Vagina (tissue), 2 donors: ENCODE measurements at regions not wholly inside any gene's neighbourhood (a gene's known extent, or its start where the extent isn't known, plus 50 kb on each side); places are given as distances from the start of the nearest gene placed in this dataset.

Experiments
- DNase-seq, 2 donors: peaks; one replicate each; pipeline ENCODE4 v3.0.0-alpha.2; 2017; ENCODE audit errors: extremely low spot score in 2 of 2
- H3K27ac ChIP-seq: fragments of 200-600 bp; sonication (generic); one replicate; pipeline ENCODE4 v1.5.1; 2019
- H3K27me3 ChIP-seq: fragments of 200-600 bp; sonication (generic); one replicate; pipeline ENCODE4 v1.5.1; 2019
- H3K36me3 ChIP-seq, 2 donors: fragments of 200-600 bp; sonication (generic); one replicate each; pipeline ENCODE4 v1.5.1; 2017 to 2019
- H3K4me1 ChIP-seq: fragments of 200-600 bp; sonication (generic); one replicate; pipeline ENCODE4 v1.5.1; 2019
- H3K4me3 ChIP-seq, 2 donors: fragments of 200-600 bp; sonication (generic); 1 replicate in 1 of 2; 2 replicates in 1 of 2; pipeline ENCODE4 v1.5.1; 2016 to 2019
- H3K9me3 ChIP-seq: fragments of 200-600 bp; sonication (generic); one replicate; pipeline ENCODE4 v1.5.1; 2019
- CTCF ChIP-seq, 3 experiments: fragments of 450-650 bp in 2 of 3; fragments of 200-600 bp in 1 of 3; sonication (generic) in 1 of 3; IDR thresholded peaks; one replicate each; pipeline ENCODE4 v1.5.1; 2017 to 2019; ENCODE audit warnings: antibody characterized with exemption in 3 of 3, mild to moderate bottlenecking in 2 of 3, moderate library complexity in 2 of 3
- POLR2A ChIP-seq, 2 donors: fragments of 450-650 bp; IDR thresholded peaks; one replicate each; pipeline ENCODE4 v1.6.1; 2017; ENCODE audit warnings: antibody characterized with exemption in 2 of 2, mild to moderate bottlenecking in 2 of 2, moderate library complexity in 2 of 2
- POLR2AphosphoS5 ChIP-seq, 2 donors: sonication (generic); formaldehyde crosslinking; IDR thresholded peaks; one replicate each; pipeline ENCODE4 v1.9.0; 2017; ENCODE audit warnings: antibody characterized with exemption in 2 of 2, mild to moderate bottlenecking in 2 of 2, low read depth in 1 of 2; ENCODE audit not compliant: insufficient read depth in 1 of 2
- intact Hi-C: fragments of 100-400 bp; cut with DNase I; formaldehyde crosslinking; loops from one replicate; pipeline ENCODE4 v1.15.1; 2023

- peak overlapping the region; percentile 50 for H3K27ac ChIP-seq
- intact Hi-C loops = no loop called here
- TF ChIP-seq CTCF (IDR thresholded peaks at IDR 0.05) = no peak
- TF ChIP-seq POLR2A (IDR thresholded peaks at IDR 0.05) = no peak
- peak in 1 of 2 donors; percentile 74 for TF ChIP-seq POLR2AphosphoS5 (IDR thresholded peaks at IDR 0.05; ENCODE audit: insufficient read depth in 1 of 2, low read depth in 1 of 2)
- H3K4me1 ChIP-seq = peaks cover 19% of the 10 kb centered on the region
- no peak overlapping the region for H3K4me3 ChIP-seq
- DNase-seq = no peak
- no peaks in the 10 kb centered on the region for H3K27me3 ChIP-seq
- no peaks in the 10 kb centered on the region for H3K36me3 ChIP-seq
- H3K9me3 ChIP-seq = no peaks in the 10 kb centered on the region
These were observed 69.7 kb upstream of the FGFR2 start for GRCh38 chr10:121667948-121668313.

GRCh38 chr10:121665809-121666208 is 67.6 kb upstream of the FGFR2 start:
- Histone ChIP-seq H3K9me3 (no peaks in the 10 kb centered on the region), H3K27me3 (no peaks in the 10 kb centered on the region), H3K4me1 (peaks cover 23% of the 10 kb centered on the region), H3K4me3 (no peak overlapping the region), H3K36me3 (no peaks in the 10 kb centered on the region), H3K27ac (no peak overlapping the region)
- TF ChIP-seq POLR2A (IDR thresholded peaks at IDR 0.05) = no peak
- no peak for TF ChIP-seq POLR2AphosphoS5 (IDR thresholded peaks at IDR 0.05; ENCODE audit: insufficient read depth in 1 of 2, low read depth in 1 of 2)
- TF ChIP-seq CTCF (IDR thresholded peaks at IDR 0.05) = no peak
- intact Hi-C loops = no loop called here
- no peak for DNase-seq

GRCh38 chr10:121664671-121665070 is 66.4 kb upstream of the FGFR2 start:
- Histone ChIP-seq H3K36me3 (no peaks in the 10 kb centered on the region), H3K4me1 (peaks cover 24% of the 10 kb centered on the region), H3K9me3 (no peaks in the 10 kb centered on the region), H3K27ac (no peak overlapping the region), H3K4me3 (no peak overlapping the region), H3K27me3 (no peaks in the 10 kb centered on the region)
- no peak for TF ChIP-seq POLR2A (IDR thresholded peaks at IDR 0.05)
- intact Hi-C loops = no loop called here
- DNase-seq = no peak

GRCh38 chr10:121662945-121663917 is 65.0 kb upstream of the FGFR2 start:
- Histone ChIP-seq H3K27me3 (no peaks in the 10 kb centered on the region), H3K4me1 (peaks cover 29% of the 10 kb centered on the region), H3K9me3 (no peaks in the 10 kb centered on the region), H3K36me3 (no peaks in the 10 kb centered on the region), H3K4me3 (no peak overlapping the region), H3K27ac (no peak overlapping the region)
- TF ChIP-seq POLR2AphosphoS5 (IDR thresholded peaks at IDR 0.05; ENCODE audit: insufficient read depth in 1 of 2, low read depth in 1 of 2) (no peak), CTCF (IDR thresholded peaks at IDR 0.05) (no peak), POLR2A (IDR thresholded peaks at IDR 0.05) (no peak)
- intact Hi-C loops = no loop called here
- DNase-seq = no peak

DNA sequence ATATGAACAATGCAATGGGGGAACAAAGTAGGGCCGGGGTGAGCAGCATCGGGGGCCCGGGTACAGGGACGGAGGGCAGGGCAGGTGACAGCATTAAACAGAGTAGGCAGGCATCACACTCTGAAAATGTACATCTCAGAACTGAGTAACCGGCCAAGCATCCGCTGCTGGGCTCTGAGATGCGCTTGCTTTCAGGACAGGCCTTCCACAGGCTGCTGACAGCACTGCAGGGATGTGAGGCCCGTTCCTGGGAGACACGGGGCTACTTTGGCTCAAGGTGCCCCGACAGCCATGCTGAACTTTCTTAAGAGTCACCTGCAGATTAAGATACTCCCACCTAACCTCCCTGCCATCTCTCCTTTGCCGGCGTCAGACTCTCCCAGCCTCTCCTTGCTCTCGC is 64.3 kb upstream of the FGFR2 start:
- peaks cover 25% of the 10 kb centered on the region for H3K4me1 ChIP-seq
- no peak overlapping the region for H3K27ac ChIP-seq
- H3K9me3 ChIP-seq = no peaks in the 10 kb centered on the region
- intact Hi-C loops = no loop called here
- no peak for DNase-seq
- H3K27me3 ChIP-seq = no peaks in the 10 kb centered on the region
- H3K36me3 ChIP-seq = no peaks in the 10 kb centered on the region
- no peak overlapping the region for H3K4me3 ChIP-seq
- no peak for TF ChIP-seq POLR2A (IDR thresholded peaks at IDR 0.05)
- TF ChIP-seq CTCF (IDR thresholded peaks at IDR 0.05) = no peak
- no peak for TF ChIP-seq POLR2AphosphoS5 (IDR thresholded peaks at IDR 0.05; ENCODE audit: insufficient read depth in 1 of 2, low read depth in 1 of 2)
